ENCODE measurements at regions not wholly inside any gene's neighbourhood (a gene's known extent, or its start where the extent isn't known, plus 50 kb on each side); places are given as distances from the start of the nearest gene placed in this dataset.

DNA sequence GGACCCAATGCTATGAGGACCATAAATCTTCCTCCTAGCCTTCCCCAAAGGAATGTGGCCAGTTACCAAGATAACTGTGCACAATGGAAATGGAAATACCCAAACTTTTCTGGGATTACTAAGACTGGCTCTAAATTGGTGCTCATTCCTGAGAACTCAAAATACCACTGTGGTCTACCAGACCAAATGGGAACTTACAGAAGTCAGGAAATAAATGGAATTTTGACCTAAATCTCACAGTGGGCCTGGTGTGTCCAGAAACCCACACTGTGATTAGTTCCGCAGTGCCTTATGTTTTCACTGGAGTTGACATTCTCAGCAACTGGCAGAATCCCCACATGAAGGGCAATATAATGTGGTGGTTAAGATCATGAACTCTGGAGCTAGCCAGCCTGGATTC lies 99.4 kb upstream of the ZC3H12C start:
- H3K79me2 ChIP-seq (ENCODE audit: insufficient read depth, low read length) = no peaks in the 10 kb centered on the region
- POLR2A ChIA-PET = no interaction called here
- no peak overlapping the region for H2AFZ ChIP-seq (ENCODE audit: low read length)
- intact Hi-C loops (cut with micrococcal nuclease; ENCODE audit: unreplicated experiment) (no loop called here), in situ Hi-C loops (cut with HindIII; ENCODE audit: extremely low pct_ligation_motif_present, low pct_unique_long_range_greater_than_20kb) (no loop called here)
- no peak overlapping the region for H3K4me3 ChIP-seq (replicated peaks in 1 of 3; ENCODE audit: insufficient read depth in 1 of 3, low read depth in 2 of 3, low read length in 3 of 3)
- H4K20me1 ChIP-seq (ENCODE audit: insufficient read depth, low read length) = no peaks in the 10 kb centered on the region
- no peaks in the 10 kb centered on the region for H3K9me3 ChIP-seq (ENCODE audit: low read length)
- H3K27me3 ChIP-seq (ENCODE audit: control insufficient read depth in 1 of 2, insufficient read depth in 2 of 2, low read length in 2 of 2) = no peaks in the 10 kb centered on the region
- no peak overlapping the region for H3K27ac ChIP-seq (ENCODE audit: extremely low read length, insufficient read depth, low read length)
- DNase-seq (ENCODE audit: low spot score) = no peak
- H3K4me2 ChIP-seq (ENCODE audit: low read depth, low read length) = no peak overlapping the region
- no peak for ATAC-seq
- no TSS peak for BruUV-seq (replicated peaks)
- H3K9ac ChIP-seq (ENCODE audit: insufficient read depth, low read depth, low read length) = no peak overlapping the region
- H3K36me3 ChIP-seq (replicated peaks in 1 of 2; ENCODE audit: control insufficient read depth in 1 of 2, insufficient read depth in 2 of 2, low read length in 2 of 2) = no peaks in the 10 kb centered on the region
- CTCF ChIA-PET (ENCODE audit: low intra/inter-chr PET ratio, low total read pairs) = no interaction called here
- TF ChIP-seq ZNF879 (CRISPR knock-in tag; IDR thresholded peaks at IDR 0.05) = no peak
- no peak for TF ChIP-seq REPIN1 (CRISPR knock-in tag; IDR thresholded peaks at IDR 0.05; ENCODE audit: borderline replicate concordance, low read depth)
- no peak for TF ChIP-seq ZNF431 (CRISPR knock-in tag; IDR thresholded peaks at IDR 0.05; ENCODE audit: borderline replicate concordance, low read depth)
- no peak for TF ChIP-seq ZMAT3 (CRISPR knock-in tag; conservative IDR thresholded peaks at IDR 0.05)
- TF ChIP-seq ZNF205 (CRISPR knock-in tag; IDR thresholded peaks at IDR 0.05) = no peak
- no peak for TF ChIP-seq ELF1 (CRISPR knock-in tag; IDR thresholded peaks at IDR 0.05)
- no peak for TF ChIP-seq ZNF781 (CRISPR knock-in tag; IDR thresholded peaks at IDR 0.05; ENCODE audit: borderline replicate concordance, not compliant biosample characterization)
- no peak for TF ChIP-seq ZNF282 (IDR thresholded peaks at IDR 0.05; ENCODE audit: partially characterized antibody)
- no peak for TF ChIP-seq SRSF1 (optimal IDR thresholded peaks at IDR 0.05; ENCODE audit: low read depth, low read length)
- TF ChIP-seq, protein P1, sequence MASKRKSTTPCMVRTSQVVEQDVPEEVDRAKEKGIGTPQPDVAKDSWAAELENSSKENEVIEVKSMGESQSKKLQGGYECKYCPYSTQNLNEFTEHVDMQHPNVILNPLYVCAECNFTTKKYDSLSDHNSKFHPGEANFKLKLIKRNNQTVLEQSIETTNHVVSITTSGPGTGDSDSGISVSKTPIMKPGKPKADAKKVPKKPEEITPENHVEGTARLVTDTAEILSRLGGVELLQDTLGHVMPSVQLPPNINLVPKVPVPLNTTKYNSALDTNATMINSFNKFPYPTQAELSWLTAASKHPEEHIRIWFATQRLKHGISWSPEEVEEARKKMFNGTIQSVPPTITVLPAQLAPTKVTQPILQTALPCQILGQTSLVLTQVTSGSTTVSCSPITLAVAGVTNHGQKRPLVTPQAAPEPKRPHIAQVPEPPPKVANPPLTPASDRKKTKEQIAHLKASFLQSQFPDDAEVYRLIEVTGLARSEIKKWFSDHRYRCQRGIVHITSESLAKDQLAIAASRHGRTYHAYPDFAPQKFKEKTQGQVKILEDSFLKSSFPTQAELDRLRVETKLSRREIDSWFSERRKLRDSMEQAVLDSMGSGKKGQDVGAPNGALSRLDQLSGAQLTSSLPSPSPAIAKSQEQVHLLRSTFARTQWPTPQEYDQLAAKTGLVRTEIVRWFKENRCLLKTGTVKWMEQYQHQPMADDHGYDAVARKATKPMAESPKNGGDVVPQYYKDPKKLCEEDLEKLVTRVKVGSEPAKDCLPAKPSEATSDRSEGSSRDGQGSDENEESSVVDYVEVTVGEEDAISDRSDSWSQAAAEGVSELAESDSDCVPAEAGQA (IDR thresholded peaks at IDR 0.05; ENCODE audit: low read depth) = no peak
- TF ChIP-seq, protein P1 (CRISPR knock-in tag; IDR thresholded peaks at IDR 0.05; ENCODE audit: borderline replicate concordance) = no peak
- no peak for TF ChIP-seq KAT7 (CRISPR knock-in tag; IDR thresholded peaks at IDR 0.05; ENCODE audit: borderline replicate concordance)
- no peak for TF ChIP-seq NPAS2 (CRISPR knock-in tag; IDR thresholded peaks at IDR 0.05; ENCODE audit: borderline replicate concordance)
- TF ChIP-seq ZNF143 (CRISPR knock-in tag; IDR thresholded peaks at IDR 0.05) = no peak
- no peak for FAIRE-seq
- no peaks in the 10 kb centered on the region for H3K4me1 ChIP-seq (ENCODE audit: insufficient read depth, low read length)
- WGBS (ENCODE audit: low lambda C conversion rate) = 86% methylated on average over 1 of the region's 1 CpG

Measured in HepG2 (cell line).